T47D (cell line): ENCODE measurements at regions not wholly inside any gene's neighbourhood (a gene's known extent, or its start where the extent isn't known, plus 50 kb on each side); places are given as distances from the start of the nearest gene placed in this dataset.

Experiments
- DNase-seq, 2 experiments: peaks; one replicate each; pipeline versions ENCODE4 v3.0.0 to v3.0.0-alpha.2; 2011 to 2012; ENCODE audit warnings: low read depth in 1 of 2, low spot score in 1 of 2
- JUND ChIP-seq: IDR thresholded peaks from 2 replicates; pipeline ENCODE4 v1.6.1; 2012; ENCODE audit warnings: low read depth
- in situ Hi-C: cut with HindIII; loops from 2 replicates; pipeline ENCODE4 v1.10.0; 2016; ENCODE audit warnings: low sequenced_read_pairs, low pct_unique_long_range_greater_than_20kb

- no peak for DNase-seq
Measured at GRCh38 chr12:96141216-96141912, 52.8 kb upstream of the ELK3 start.

DNA sequence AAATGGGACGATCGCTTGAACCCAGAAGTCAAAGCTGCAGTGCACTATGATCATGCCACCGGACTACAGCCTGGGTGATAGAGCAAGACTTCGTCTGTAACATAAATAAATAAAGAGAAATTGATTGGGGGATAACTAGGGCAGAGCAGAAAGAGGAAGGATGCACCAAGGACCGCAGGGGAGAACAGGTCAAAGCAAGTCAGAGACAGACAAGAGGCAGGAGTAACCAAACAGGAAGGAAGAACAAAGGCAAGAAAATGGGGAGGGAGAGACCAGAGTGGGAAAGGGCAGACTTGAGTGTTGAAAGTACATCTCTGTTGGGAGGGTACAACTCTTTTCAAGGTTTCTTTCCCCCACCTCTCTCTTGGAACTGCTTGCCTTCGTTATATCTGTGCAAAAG lies 50.8 kb upstream of the ELK3 start:
- no peak for DNase-seq
- in situ Hi-C loops = no loop called here

More at GRCh38 chr12:96141216-96141912, 52.8 kb upstream of the ELK3 start:
- in situ Hi-C loops = no loop called here
- no peak for TF ChIP-seq JUND

GRCh38 chr12:96143827-96144565 lies 50.2 kb upstream of the ELK3 start:
- no peak for DNase-seq
- TF ChIP-seq JUND = no peak
- in situ Hi-C loops = no loop called here

More for the DNA sequence above, 50.8 kb upstream of the ELK3 start:
- TF ChIP-seq JUND = no peak
